ENCODE measurements at regions not wholly inside any gene's neighbourhood (a gene's known extent, or its start where the extent isn't known, plus 50 kb on each side); places are given as distances from the start of the nearest gene placed in this dataset.

- TF ChIP-seq PREB (CRISPR knock-in tag; IDR thresholded peaks at IDR 0.05; ENCODE audit: borderline replicate concordance) (no peak), CTCF (IDR thresholded peaks at IDR 0.05) (no peak)
Observed at GRCh38 chr4:60122820-60123219, 1077.3 kb upstream of the ADGRL3 start.

Data from WTC11 (cell line).